AG04449 (cell line): ENCODE measurements at regions not wholly inside any gene's neighbourhood (a gene's known extent, or its start where the extent isn't known, plus 50 kb on each side); places are given as distances from the start of the nearest gene placed in this dataset.
"Not testable (repeated sequence)": the region's sequence is repeated elsewhere in the genome, so short reads cannot be mapped to it uniquely, and the experiment has no call there.

Source experiments
- CTCF ChIA-PET: fragments of 350-600 bp; formaldehyde crosslinking; extraction: SDS; loops from one replicate; lab custom pipeline; 2021; ENCODE audit warnings: antibody characterized with exemption; lab: Yijun Ruan, JAX
- POLR2A ChIA-PET: fragments of 400-600, 350-600 bp; formaldehyde crosslinking; extraction: SDS; loops from one replicate; lab custom pipeline; 2020; ENCODE audit warnings: antibody characterized with exemption, inconsistent platforms; lab: Yijun Ruan, JAX
- DNase-seq: peaks from one replicate; pipeline ENCODE4 v3.0.0-alpha.2; 2010; ENCODE audit warnings: low read depth, low spot score
- H3K4me3 ChIP-seq: 2 replicates; pipeline ENCODE4 v1.5.1; 2011; ENCODE audit warnings: low read depth, mild to moderate bottlenecking, control low read depth, low read length
- TF ChIP-seq, protein P1 (sequence below): IDR thresholded peaks from one replicate; pipeline ENCODE4 v1.5.1; 2011; ENCODE audit warnings: mild to moderate bottlenecking, moderate library complexity, low read length, control low read depth, inconsistent platforms; ENCODE audit not compliant: insufficient read depth; ENCODE audit errors: missing control alignments

DNA sequence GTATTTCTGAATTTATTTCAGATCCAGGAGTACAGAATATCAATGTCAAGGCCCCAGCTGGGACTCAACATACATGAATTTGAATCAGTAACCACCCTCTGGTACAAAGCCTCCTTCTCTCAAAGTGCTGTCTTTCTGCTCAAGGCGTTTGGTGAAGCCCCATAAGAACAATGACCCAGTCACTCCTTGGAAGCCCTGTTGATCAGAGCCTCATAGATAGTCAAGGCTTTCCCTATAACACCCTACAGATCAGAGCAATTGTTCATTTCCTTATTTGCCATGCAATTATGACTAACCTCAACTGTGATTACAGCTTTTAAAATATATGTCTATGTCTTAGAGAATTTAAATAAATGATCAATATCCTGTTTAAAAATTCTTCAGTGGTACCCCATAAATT is 159.1 kb upstream of the CREB1 start:
- POLR2A ChIA-PET: no interaction called here
- CTCF ChIA-PET: interaction anchor here (2.0 kb wide), 1 partner anchor 18 kb away, joined by 6 read pairs; no protein-coding TSS in a partner anchor
- TF ChIP-seq, protein P1, sequence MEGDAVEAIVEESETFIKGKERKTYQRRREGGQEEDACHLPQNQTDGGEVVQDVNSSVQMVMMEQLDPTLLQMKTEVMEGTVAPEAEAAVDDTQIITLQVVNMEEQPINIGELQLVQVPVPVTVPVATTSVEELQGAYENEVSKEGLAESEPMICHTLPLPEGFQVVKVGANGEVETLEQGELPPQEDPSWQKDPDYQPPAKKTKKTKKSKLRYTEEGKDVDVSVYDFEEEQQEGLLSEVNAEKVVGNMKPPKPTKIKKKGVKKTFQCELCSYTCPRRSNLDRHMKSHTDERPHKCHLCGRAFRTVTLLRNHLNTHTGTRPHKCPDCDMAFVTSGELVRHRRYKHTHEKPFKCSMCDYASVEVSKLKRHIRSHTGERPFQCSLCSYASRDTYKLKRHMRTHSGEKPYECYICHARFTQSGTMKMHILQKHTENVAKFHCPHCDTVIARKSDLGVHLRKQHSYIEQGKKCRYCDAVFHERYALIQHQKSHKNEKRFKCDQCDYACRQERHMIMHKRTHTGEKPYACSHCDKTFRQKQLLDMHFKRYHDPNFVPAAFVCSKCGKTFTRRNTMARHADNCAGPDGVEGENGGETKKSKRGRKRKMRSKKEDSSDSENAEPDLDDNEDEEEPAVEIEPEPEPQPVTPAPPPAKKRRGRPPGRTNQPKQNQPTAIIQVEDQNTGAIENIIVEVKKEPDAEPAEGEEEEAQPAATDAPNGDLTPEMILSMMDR: no peak

DNA sequence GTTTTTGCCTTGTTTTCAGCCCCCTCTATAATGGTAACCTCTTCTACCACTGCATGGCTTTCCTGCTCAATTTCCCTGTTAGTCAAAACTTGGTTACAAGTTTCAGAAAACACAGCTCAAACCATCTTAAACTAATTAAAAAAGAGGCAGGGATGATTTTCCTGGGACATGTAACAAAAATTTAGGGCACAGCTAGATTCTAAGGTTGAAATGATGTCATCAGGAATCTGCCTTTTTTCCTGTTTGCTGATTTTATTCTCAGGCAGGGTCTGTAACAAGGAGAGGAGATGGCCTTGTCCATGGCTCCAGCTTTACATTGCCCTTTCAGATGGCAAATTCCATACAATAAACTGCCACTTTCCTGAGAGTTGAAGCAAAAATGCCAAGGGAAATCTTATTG is 157.9 kb upstream of the CREB1 start:
- ChIA-PET POLR2A (no interaction called here), CTCF (interaction anchor here (2.0 kb wide), 1 partner anchor 19 kb away, joined by 6 read pairs; no protein-coding TSS in a partner anchor)
- TF ChIP-seq, protein P1: no peak
- no peak overlapping the region for H3K4me3 ChIP-seq
- no peak for DNase-seq

More for the DNA sequence above, 159.1 kb upstream of the CREB1 start:
- no peak overlapping the region for H3K4me3 ChIP-seq
- DNase-seq: no peak

DNA sequence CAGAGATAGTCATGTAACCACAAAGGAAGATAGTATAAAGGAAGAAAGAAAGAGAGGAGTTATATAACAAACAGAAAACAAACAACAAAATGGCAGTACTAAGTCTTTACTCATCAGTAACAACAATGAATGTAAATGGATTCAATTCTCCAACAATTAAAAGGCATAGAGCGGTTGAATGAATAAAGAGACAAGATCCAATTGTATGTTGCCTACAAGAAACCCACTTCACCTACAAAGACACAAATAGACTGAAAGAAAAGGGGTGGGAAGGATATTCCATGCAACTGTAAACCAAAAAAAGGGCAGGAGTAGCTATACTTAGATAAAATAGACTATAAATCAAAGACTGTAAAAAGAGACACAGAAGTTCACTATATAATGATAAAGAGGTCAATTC is 157.3 kb upstream of the CREB1 start:
- TF ChIP-seq, protein P1: no peak
- H3K4me3 ChIP-seq: no peak overlapping the region
- POLR2A ChIA-PET: no interaction called here
- CTCF ChIA-PET: interaction anchor here (2.0 kb wide), 1 partner anchor 19 kb away, joined by 6 read pairs; no protein-coding TSS in a partner anchor
- no peak for DNase-seq

DNA sequence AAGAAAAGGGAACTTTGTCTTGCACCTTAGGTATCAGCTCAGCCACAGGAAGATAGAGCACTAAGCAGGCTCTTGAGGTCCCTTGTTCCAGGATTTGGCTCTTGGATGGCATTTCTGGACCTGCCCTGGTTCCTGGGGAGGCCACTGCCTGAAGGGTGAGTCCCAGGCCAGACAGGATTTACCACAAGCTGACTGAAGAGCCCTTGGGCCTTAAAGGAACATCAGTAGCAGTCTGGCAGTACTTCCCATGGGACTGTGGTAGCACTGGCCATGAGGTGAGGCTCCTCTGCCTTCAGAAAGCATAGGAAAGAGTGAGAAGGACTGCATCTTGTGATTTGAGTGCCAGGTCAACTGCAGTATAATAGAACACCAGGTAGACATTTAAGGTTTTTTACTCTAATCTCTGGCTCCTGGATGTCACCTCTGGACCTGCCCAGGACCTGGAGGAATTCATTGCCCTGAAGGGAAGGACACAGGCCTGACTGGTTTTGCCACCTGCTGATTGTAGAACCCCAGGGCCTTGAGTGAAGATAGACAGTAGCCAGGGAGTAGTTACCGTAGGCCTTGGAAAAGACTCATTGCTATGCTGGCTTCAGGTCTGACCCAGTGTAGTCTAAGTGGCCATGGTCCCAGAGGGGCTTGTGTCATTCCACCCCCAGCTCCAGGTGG is 154.4 kb upstream of the CREB1 start:
- POLR2A ChIA-PET: no interaction called here
- DNase-seq: no peak
- CTCF ChIA-PET: no interaction called here
- H3K4me3 ChIP-seq: no peak overlapping the region
- TF ChIP-seq, protein P1: no peak

DNA sequence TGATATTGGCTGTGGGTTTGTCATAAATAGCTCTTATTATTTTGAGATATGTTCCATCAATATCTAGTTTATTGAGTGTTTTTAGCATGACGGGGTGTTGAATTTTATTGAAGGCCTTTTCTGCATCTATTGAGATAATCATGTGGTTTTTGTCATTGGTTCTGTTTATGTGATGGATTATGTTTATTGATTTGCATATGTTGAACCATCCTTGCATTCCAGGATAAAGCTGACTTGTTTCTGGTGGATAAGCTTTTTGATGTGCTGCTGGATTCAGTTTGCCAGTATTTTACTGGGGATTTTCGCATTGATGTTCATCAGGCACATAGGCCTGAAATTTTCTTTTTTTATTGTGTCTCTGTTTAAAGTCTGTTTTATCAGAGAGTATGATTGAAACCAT is 151.1 kb upstream of the CREB1 start:
- H3K4me3 ChIP-seq, CTCF ChIA-PET, POLR2A ChIA-PET, DNase-seq: not testable (repeated sequence)

DNA sequence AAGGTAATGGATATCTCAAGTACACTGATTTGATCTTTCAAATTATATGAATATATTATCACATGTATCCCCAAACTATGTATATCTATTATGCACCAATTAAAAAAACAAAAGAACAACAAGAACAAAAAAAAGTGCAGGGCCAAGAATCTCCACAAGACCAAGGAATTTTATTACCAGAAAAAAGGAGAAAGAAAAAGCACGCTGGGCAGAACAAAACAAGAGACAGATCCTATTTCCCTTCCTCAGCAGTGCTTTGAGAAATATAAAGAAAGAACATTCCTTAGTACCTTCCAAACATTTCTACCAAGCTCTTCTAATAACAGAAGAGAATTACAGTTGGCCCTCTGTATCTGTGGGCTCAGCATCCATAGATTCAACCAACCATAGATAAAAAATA is 144.7 kb upstream of the CREB1 start:
- CTCF ChIA-PET: no interaction called here
- DNase-seq: no peak
- TF ChIP-seq, protein P1: no peak
- POLR2A ChIA-PET: no interaction called here
- H3K4me3 ChIP-seq: no peak overlapping the region

DNA sequence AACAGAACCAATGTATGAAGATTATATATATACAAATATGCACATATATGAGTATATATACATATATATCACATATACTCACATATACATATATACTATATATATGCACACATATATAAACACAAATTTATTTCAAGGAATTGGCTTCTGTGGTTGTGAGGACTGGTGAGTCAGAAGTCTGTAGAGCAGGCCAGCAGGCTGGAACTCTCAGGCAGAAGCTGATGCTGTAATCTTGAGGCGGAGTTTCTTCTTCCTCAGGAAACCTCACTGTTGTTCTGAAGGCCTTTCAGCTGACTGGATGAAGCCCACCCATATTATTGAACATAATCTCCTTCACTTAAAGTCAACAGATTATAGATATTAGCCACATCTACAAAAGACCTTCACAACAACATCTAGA is 143.9 kb upstream of the CREB1 start:
- ChIA-PET CTCF (interaction anchor here (1.5 kb wide), 1 partner anchor 47 kb away, joined by 3 read pairs; no protein-coding TSS in a partner anchor), POLR2A (no interaction called here)
- no peak for DNase-seq
- TF ChIP-seq, protein P1: no peak
- H3K4me3 ChIP-seq: no peak overlapping the region
